NT2/D1 (cell line): ENCODE measurements at regions not wholly inside any gene's neighbourhood (a gene's known extent, or its start where the extent isn't known, plus 50 kb on each side); places are given as distances from the start of the nearest gene placed in this dataset.

Experiments used
- SUZ12 ChIP-seq: IDR thresholded peaks from 2 replicates; pipeline ENCODE4 v1.6.1; 2011; ENCODE audit not compliant: insufficient read length, insufficient read depth; ENCODE audit errors: extremely low read depth
- YY1 ChIP-seq: IDR thresholded peaks from 2 replicates; pipeline ENCODE4 v1.6.1; 2011; ENCODE audit not compliant: insufficient read length, insufficient read depth
- ZNF274 ChIP-seq: IDR thresholded peaks from 2 replicates; pipeline ENCODE4 v1.6.1; 2011; ENCODE audit warnings: mild to moderate bottlenecking, low read depth, low read length

DNA sequence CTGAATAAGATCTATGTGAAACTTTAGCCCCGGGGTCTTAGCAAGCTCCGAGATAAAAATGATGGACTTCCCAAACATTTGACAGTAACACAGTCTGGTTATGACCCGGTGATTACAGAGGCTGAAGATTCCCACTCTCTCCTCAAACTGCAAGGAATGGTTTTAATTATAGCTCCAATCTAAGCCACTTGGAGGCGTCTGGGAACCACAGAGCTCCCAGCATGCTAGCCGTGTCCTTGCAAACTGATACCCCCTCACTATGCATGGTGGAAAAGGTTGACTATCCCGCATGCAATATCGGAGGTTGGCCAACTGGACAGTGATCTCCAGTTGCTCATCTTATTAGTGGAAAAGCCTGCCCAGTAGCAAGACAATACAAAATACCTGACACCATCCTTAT lies 76.5 kb upstream of the GRIN2B start:
- TF ChIP-seq ZNF274 (no peak), YY1 (no peak), SUZ12 (no peak)
